DMS 273 (cell line): ENCODE measurements at regions not wholly inside any gene's neighbourhood (a gene's known extent, or its start where the extent isn't known, plus 50 kb on each side); places are given as distances from the start of the nearest gene placed in this dataset.
A peak's percentile ranks its signal among the peaks of the same experiment; 100 is the strongest.

Source experiments
- DNase-seq: peaks from one replicate; lab custom pipeline; 2025; ENCODE audit not compliant: unreplicated experiment; lab: John Stamatoyannopoulos, UW

DNA sequence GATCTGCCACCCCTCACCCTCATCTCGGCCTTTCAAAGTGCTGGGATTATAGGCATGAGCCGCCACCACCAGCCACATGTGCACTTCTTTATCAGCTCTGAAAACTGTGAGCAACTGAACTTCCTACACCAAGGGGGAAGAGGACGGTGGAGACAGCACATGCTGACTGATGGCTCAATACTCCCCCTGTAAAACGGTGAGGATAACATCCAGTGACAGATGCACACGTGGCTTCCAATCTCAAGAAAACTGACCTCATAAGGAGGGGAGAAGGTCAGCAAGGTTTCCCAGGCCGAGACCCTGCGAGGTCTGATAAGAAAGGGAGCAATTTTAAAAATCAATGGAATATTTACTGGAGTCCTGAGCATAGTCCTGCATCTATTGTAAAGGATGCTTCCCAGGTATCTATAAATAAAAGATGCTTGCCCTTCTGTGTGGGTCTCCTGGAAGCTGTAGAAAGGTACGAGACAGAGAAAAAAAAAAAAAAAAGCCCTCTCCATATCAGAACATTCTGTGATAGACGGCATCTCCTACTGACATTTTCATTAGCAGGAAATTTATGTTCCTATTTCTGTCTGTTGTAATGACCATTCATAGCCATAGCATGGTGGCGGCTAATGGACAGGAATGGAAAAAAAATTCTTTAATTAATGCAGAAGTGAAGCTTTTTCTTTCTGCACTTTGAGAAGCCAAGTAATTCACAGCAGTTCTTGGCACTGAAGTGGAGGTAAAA is 385.1 kb downstream of the ZNF536 start:
- DNase-seq: no peak

DNA sequence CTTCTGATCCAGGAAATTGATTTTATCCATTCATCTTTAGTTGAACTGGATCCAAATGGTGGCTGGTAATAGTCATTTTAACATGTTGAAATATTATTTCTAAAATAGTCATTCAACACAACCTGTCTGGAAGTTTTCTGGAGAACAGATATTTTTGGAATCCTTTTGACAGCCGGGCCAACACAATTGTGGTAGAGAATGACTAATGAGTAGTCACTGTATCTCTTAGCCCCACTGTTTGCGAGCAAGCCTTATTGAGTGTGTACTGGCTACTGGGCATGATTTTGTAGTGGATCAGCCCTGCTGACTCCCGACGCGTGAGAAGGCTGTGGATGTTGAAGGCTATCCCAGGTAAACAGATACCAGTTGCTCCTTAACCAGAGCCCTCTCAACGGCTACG is 383.4 kb downstream of the ZNF536 start:
- no peak for DNase-seq

DNA sequence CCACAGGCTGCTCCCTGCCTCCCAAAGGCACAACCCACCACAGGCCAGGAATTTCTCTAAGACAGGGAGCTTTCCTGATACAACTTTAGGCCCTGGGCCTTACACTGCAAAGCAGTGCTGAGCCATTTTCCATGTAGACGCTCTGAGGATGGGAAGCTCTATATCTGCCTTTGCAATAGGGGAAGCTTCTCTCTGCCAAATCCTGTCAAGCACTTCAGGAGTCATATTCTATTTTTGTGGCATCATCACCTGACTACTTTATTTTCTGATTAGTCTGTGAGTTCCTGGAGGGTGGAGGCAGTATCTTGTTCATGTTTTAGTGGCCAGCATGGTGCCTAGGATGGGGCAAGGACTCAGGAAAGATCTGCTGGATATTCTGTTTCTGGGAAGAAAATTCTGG is 382.0 kb downstream of the ZNF536 start:
- DNase-seq: no peak

DNA sequence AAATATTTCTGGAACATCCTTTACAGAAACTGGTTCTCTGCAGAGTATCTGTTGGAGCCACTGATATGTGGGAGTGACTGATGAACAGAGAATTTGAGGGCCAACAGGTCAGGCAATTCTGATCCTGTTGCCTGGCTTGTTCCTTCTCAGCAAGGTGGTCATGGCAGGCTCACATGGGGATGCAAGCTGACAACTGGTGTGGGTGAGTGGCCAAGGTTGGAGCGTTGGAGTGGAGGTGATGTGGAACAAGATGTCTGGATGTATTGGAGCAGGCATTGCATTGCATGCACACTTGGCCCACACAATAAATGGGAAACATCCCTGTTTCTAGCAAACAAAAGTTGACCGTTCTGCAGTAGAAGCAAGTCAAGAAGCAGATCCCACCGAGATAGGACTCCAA is 380.7 kb downstream of the ZNF536 start:
- no peak for DNase-seq

DNA sequence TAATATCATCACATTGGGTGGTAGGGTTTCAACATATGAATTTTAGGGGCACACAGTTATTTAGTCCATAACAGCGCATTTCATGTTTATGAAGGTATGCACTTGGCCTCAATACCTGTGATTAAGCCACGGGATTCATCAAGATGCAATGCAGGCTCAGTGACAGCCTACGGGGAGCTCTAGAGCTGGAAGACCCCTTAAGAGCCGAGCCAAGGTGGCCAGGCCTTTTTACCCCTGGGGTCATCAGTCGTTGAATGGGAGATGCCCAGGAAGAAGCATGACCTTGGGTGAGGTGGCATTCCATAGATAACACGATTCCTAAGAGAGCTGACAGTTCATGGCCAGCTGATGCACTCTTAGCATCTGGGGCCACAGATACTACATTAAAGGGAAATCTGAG is 380.0 kb downstream of the ZNF536 start:
- no peak for DNase-seq

DNA sequence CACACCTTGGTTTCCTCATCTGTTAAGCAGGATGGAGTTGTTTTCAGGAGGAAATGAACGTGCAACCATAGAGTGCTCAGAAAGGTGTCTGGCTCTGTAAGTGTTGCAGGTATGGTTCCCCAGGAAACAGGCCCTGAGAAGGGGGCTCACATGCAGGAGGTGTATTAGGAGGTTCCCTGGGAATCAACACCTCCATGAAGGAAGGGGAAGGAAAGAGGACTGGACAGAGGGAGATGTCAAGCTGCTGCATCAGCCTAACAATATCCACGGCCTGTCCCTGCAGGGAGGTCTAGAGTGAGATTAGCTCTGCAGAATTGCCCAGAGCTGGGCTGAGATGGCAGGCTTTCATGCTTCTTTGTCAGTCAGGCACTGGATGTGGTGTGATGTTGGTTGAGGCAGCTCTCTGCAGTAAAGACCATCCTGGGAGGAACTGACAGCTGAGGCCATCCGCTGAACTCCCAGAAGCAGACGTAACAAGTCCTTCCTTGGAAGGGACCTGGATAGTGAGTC is 373.3 kb downstream of the ZNF536 start:
- no peak for DNase-seq

DNA sequence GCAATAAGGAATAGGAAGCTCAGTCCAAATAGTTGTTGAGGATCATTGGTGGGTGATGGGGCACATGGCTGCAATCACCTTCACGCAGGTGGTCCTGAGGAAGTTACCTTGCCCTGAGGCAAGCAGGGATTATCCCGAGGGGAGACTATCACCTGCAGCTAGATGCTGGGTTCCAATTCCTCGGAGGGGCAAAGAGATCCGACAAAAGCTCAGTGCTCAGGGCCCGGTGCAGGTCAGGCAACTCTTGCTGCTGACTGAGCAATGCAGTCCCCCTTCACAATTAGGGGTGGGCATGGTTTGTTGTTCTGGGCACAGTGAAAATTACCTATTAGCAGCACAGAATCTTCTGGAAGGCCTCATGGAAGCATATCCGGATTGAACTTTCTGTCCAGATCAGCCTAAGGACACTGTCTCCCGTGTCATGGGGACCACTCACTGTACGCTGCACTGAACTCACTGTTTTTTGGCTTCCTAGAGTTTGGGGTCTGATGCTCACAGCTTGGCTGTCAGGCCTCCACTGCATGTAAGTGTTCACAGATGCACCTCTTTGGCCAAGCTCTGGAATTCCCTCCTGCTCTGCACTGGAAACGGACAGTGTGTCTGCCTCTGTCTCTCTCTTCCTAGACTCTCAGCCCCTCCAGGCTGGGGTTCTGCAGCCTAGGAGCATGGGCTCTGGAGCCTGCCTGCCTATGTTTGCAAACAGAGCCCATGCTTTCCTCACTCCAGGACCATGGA is 372.7 kb downstream of the ZNF536 start:
- no peak for DNase-seq

DNA sequence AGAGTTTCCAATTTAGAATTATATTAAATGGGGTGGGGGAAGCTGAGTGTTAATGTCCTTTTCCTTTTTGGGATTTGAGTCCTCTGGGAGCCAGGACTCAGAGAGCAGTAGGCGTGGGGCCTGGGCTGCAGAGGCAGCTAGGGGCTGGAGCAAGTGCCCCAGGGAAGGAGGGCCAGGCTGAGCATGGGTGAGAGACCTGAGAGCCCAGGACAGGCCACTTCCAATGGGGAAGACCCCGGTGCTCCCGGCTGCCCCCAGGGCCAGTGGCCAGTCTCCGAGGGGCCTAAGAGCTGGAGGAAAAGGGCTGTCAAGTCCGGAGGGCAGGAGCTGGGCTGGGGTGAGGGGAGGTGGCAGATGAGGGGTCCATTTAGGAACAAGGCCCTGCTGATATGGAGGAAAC is 371.5 kb downstream of the ZNF536 start:
- DNase-seq: no peak

DNA sequence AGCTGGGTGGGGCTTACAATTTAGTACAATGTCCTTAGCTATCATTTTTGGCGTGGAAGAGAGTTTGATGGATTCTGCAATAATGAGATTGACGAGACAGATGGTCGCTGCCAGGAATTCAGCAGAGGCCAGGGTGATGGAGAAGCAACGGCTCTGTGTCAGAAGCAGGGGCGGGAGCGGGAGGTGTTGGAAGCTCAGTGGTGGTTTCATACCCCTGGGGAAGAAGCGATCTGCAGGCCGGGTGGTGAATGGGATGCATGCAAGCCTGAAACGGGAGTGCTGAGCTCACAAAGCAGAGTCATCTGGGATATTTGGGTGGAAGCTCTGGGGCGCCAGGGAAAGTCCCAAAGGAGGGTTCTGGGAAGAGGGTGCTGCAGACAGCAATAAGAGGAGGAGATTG is 370.8 kb downstream of the ZNF536 start:
- peak; percentile 31 for DNase-seq

DNA sequence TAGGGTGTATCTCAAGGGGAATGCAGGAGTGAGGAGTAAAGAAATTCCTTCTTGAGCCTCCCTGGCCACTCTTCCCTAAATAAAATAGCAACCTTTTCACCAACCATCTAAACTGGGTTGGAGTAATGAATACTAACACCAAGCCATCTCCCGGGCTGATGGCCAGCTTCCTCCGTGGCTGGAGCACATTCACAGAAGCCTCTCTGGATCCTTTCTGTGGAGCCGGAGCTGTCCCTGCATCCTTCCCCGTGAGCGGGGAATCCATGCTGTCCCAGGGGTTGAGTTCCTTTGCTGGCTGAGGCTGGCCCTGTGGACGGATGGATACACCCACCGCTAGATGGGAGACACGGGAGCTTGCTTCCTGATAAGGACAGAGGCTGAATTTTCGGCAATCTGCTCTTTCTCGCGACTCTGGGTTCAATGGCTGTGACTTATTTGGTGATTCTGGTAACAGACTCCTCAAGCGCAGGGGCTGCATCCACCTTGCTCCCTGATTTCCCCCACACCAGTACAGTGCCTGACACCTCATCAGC is 370.3 kb downstream of the ZNF536 start:
- DNase-seq: peak; percentile 21

DNA sequence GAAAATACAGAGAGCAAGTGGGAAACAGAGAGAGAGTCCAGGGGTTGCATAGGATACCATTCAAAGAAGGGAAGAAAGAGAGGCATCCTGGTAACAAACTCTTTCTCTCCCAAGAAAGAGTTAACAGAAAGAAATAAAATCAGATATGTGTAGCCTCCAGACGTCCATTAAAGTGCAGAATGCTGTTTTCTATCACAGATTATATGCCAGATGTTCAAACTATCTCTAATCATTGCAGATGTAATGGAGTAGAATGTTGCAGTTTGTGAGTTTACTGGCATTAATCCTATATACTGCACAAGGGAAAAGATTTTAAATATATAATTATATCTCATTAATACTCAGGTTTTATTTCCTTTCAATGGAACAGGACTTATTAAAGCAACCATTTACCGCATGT is 369.4 kb downstream of the ZNF536 start:
- no peak for DNase-seq

DNA sequence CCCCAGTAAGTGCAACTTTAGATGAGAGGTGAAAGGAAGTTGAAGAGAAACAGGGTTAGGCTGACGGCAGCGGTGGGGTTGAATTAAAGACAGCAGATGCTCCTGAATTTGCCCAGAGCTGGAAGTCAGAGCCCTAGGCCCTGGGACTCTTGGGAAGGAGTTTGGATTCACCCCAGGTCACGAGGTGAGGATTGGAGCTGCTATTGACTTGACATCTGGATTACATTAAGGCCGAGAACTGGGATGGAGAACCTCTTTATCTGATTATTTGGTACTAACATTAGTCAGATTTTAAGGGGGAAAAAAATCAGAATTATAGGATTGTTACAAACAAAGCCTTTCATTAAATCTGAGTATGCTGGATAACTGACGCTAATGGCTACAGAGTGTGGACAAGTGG is 367.2 kb downstream of the ZNF536 start:
- DNase-seq: no peak

DNA sequence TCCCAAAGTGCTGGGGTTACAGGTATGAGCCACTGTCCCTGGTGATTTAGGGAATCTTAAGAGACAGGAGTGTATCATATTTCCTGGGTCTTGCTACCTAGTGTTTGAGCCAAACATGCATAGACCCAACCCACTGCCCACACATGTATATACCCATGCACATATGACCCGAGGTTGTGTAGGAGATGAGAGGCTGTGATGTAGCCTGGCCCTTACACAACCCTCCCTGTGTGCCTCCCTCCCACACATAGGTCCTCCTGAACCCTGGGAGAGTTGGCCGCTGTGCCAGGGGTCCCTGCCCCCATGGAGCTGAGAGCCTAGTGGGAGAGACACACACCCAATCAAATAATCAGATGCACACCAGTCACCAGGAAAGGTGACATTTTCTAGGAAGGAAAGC is 365.9 kb downstream of the ZNF536 start:
- no peak for DNase-seq

DNA sequence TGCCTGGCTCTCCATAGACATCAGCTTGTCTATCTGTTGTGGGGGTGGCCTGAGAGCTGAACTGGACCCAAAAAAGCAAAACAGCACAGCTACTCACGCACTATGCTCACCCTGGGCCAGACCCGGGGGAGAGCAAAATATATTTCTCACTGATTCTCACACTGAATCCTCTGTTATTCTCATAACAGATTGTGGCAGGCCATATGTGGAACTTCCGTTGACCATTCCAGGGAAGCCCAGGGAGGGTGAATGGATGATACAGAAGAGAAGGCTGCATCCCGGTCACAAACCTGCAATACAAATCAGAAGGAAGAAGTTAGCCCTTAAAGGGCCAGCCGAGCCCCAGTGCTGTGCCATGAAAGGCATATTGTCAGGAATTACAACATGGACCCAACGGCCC is 362.5 kb downstream of the ZNF536 start:
- DNase-seq: peak; percentile 4

DNA sequence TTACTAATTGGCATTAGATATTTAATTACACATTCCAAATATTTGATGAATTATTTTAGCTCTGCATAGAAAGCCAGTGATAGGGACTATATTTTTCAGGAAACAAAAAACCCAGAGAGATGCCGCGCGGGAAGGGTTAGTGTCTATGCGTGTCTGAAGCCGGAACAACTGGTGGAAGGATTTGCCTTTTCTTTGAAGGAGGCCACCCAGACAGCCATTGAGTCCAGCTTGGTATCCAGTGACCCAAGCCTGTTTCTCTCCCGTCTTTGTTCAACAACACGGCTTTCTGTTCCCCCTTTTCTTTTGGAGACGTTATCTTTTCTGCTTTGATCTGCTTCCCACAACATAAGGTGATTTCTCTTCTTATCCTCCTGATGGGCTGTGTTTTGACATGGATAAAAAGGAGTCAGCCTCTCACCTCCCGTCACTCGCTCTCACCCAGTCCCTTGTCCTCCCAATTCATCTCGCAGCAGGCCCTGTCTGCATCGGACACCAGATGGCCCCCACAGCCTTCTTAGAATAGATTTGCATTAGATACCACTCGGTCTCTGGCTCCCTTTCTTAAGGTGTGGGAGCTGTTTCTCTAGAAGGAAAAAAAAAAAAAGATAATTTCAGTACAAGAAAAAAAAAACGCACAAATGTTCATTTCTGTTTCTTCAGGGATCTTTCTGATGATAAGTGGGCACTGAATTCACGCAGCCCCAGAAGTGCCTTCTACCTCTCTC is 361.8 kb downstream of the ZNF536 start:
- peak; percentile 35 for DNase-seq

DNA sequence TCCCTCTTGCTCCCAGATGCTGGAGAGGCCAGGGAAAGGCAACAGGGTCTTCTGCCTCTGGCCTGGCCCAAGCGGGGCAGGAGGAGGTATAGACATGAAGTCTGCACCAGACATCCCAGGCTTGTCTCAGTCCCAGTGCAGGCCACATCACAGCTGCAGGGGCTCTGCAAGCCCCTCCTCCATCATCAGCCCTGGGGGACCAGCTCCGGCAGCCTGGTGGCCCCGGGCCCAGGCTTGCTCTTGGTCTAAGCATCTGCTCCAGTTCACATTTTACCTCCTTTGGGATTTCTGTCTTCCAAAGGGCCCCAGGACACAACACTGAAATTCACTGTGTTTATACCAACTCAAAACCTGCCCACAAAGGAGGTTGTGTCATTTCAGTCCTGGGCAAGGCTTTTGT is 359.4 kb downstream of the ZNF536 start:
- peak; percentile 24 for DNase-seq

DNA sequence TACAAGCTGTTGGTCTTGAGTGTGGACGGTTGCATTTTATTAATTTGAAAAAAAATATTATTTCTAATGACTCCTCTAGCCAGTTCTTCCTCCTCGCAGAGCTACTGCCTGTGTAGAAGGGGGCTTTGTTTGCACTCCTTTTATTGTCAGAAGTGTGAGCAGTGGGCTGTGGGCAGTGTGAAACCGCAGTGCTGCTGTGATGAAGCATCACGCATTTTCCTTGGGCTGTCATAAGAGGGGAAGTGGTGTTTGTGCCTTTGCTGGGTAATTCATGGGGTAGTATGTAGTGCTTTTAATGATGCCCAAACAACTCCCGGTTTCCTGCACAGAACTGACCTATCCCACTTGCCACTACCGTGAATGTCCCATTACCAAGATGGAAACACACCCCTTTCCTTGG is 357.3 kb downstream of the ZNF536 start:
- DNase-seq: no peak

DNA sequence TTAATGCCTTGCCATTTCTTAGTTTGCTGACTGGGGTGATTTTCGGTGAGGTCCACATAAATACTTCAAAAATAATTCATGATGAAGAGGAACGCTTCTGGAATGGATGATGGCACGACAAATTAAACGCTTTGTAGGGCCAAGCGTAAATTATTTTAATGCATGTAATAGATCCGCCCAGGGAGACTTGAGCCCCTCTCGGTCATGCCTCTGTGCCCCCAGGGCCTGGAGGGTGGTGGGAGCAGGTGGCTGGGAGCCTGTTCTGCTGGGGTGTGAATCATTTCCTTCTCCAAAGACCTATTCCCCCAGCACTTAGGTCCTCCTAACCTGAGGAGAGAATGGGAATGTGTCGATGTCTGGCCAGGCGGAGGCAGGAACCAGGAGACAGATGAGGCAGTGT is 350.6 kb downstream of the ZNF536 start:
- no peak for DNase-seq

DNA sequence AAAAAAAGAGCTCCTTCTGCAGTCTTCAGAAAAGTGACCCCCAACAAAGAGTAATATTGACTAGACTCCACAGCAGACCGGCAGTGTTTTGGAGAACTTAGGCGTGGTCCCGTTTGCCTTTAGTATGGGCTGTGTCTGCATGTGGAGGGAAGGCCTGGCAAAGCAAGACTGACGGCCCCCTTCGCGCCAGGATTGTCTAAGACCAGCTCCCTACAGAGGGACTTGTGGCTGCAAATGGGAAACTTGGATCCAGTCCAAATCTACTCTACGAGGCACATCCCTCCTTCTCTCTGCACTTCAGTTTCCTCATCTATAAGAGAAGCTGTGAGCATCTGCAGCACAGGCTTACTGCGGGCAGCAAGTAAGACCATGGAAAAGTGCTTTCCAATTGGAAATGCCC is 350.0 kb downstream of the ZNF536 start:
- DNase-seq: no peak

DNA sequence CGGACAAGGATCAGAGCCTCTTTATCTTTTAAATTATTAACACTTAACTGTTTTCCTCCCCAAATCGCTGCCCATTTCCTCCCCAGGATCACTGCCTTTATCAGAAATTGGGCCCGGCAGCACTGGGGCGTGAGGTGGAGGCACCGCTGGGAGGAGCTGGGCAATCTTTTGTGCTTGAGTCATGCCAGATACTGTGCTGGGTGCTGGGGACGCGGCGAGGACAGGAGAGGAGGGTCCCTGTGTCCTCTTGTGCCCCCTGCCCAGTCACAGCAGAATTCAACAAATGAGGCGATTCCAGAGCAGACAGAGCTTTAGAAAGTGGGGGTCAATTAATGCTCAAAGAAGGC is 347.8 kb downstream of the ZNF536 start:
- DNase-seq: peak; percentile 55

DNA sequence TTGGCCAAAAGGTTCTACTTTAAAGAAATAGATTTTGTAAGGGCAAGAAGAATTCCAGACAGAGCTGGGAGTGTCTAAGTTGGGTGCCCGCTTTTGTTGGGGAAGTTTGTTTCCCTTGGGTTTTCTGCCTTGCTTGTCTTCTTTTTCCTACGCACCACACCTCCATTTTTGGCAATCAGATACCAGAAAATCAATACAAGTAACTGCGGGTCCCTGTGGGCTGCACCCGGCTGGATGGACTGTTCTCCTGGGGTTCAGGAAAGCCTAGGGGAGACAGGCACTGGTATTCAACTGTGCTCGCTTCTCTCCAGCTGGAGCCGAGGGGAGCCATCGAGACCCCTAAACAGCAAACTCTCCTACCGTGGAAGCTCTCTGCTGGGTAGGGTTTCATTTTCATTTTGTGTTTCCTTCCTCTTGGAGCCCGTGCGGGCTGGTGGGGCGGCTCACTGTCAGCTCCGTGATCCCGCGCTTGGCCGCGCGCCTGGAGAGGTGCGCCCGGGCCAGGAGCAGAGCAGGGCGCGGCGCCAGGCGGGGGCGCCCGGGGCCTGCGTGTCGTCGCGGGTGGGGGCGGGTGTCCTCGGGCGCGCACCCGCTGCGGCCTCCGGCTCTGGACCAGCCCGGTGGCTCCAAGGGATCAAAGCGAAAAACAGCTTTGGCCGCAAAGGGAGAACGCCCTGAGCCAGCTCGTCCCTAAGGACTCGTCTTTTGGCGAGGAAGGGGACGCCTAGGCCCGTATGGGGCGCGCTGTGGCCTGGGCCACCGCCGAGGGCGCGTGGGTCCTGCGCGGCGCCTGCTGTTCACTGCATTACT is 347.2 kb downstream of the ZNF536 start:
- peak; percentile 80 for DNase-seq
